Adrenal gland (tissue), 9 donors: ENCODE measurements at regions not wholly inside any gene's neighbourhood (a gene's known extent, or its start where the extent isn't known, plus 50 kb on each side); places are given as distances from the start of the nearest gene placed in this dataset.

Experiments used
- DNase-seq, 7 donors: peaks; one replicate each; pipeline ENCODE4 v3.0.0-alpha.2; 2019 to 2020
- H3K27ac ChIP-seq, 5 donors: fragments of 200-600 bp; sonication (generic) in 4 of 5; 1 replicate in 3 of 5; 2 replicates in 2 of 5; pipeline versions ENCODE4 v1.5.1 to v1.8.0; 2016 to 2020; ENCODE audit warnings: mild to moderate bottlenecking in 1 of 5
- H3K27me3 ChIP-seq: fragments of 200-600 bp; 2 replicates; pipeline ENCODE4 v1.8.0; 2021
- H3K36me3 ChIP-seq, 2 donors: fragments of 200-600 bp; replicated peaks in 1 of 2; 1 replicate in 1 of 2; 2 replicates in 1 of 2; pipeline versions ENCODE4 v1.5.1 to v1.8.0; 2018 to 2022
- H3K4me1 ChIP-seq, 2 donors: fragments of 200-600 bp; replicated peaks in 1 of 2; 1 replicate in 1 of 2; 2 replicates in 1 of 2; pipeline versions ENCODE4 v1.5.1 to v1.8.0; 2018 to 2021
- H3K4me3 ChIP-seq, 4 donors: fragments of 200-600 bp; sonication (generic) in 3 of 4; one replicate each; pipeline ENCODE4 v1.5.1; 2016 to 2018
- H3K9me3 ChIP-seq, 3 donors: fragments of 200-600 bp; sonication (generic) in 1 of 3; replicated peaks in 1 of 3; 1 replicate in 2 of 3; 2 replicates in 1 of 3; pipeline versions ENCODE4 v1.5.1 to v1.8.0; 2016 to 2021
- CTCF ChIP-seq, 6 experiments: fragments of 450-650 bp in 4 of 6; fragments of 200-600 bp in 2 of 6; sonication (generic) in 1 of 6; IDR thresholded peaks; 1 replicate in 5 of 6; 2 replicates in 1 of 6; pipeline versions ENCODE4 v1.5.1 to v1.8.0; 2016 to 2021; ENCODE audit warnings: antibody characterized with exemption in 6 of 6, mild to moderate bottlenecking in 2 of 6, moderate library complexity in 1 of 6
- POLR2A ChIP-seq, 2 donors: fragments of 450-650 bp; IDR thresholded peaks; one replicate each; pipeline ENCODE4 v1.6.1; 2017; ENCODE audit warnings: antibody characterized with exemption in 2 of 2, mild to moderate bottlenecking in 2 of 2, moderate library complexity in 1 of 2
- WGBS, 4 donors: extraction: QIAGEN DNeasy Blood & Tissue Kit in 2 of 4; methylation state at CpG; one replicate each; pipeline versions ENCODE4 v1.1.5 to v1.1.7; 2013 to 2017; 5-methylcytosine and 5-hydroxymethylcytosine counted together
- intact Hi-C, 2 donors: fragments of 100-400 bp; cut with DNase I; formaldehyde crosslinking; loops; one replicate each; pipeline versions ENCODE4 v1.14.1 to v1.15.0; 2022 to 2023
- donor health status: healthy with polysubstance abuse.
- donor health status: Bipolar disorder and iron deficiency.
- donor health status: DM: yes; HTN: yes; CAD: no.
- donor health status: DM: no; HTN: no; CAD: no.
- donor health status: DM: no; HTN: no; CAD: no.

GRCh38 chr4:169851750-169852149 is 94.0 kb upstream of the HPF1 start:
- no peak for DNase-seq
- intact Hi-C loops = no loop called here
- WGBS, 4 donors = 81 to 89% (median 86%) methylated on average over 3 of the region's 3 CpGs
- H3K4me1 ChIP-seq = no peaks in the 10 kb centered on the region
- H3K27me3 ChIP-seq = no peaks in the 10 kb centered on the region
- H3K9me3 ChIP-seq = no peaks in the 10 kb centered on the region
- H3K36me3 ChIP-seq = no peaks in the 10 kb centered on the region
- H3K4me3 ChIP-seq = no peak overlapping the region
- no peak overlapping the region for H3K27ac ChIP-seq
- no peak for TF ChIP-seq POLR2A (IDR thresholded peaks at IDR 0.05)
- no peak for TF ChIP-seq CTCF (IDR thresholded peaks at IDR 0.05)

- 52 to 57% (median 55%) methylated on average over 2 of the region's 2 CpGs for WGBS, 4 donors
These were observed 91.7 kb upstream of the HPF1 start for GRCh38 chr4:169849456-169849855.

GRCh38 chr4:169848018-169848417 is 90.3 kb upstream of the HPF1 start:
- H3K4me1 ChIP-seq = no peaks in the 10 kb centered on the region
- WGBS, 4 donors = 62 to 66% (median 63%) methylated on average over 5 of the region's 5 CpGs
- intact Hi-C loops = no loop called here

More at GRCh38 chr4:169849456-169849855, 91.7 kb upstream of the HPF1 start:
- Histone ChIP-seq H3K4me3 (no peak overlapping the region), H3K27ac (no peak overlapping the region), H3K36me3 (no peaks in the 10 kb centered on the region), H3K4me1 (no peaks in the 10 kb centered on the region), H3K27me3 (no peaks in the 10 kb centered on the region), H3K9me3 (no peaks in the 10 kb centered on the region)
- intact Hi-C loops = no loop called here
- TF ChIP-seq CTCF (IDR thresholded peaks at IDR 0.05) (no peak), POLR2A (IDR thresholded peaks at IDR 0.05) (no peak)
- DNase-seq = no peak

GRCh38 chr4:169847171-169847570 is 89.4 kb upstream of the HPF1 start:
- Histone ChIP-seq H3K4me1 (no peaks in the 10 kb centered on the region), H3K36me3 (no peaks in the 10 kb centered on the region), H3K27me3 (no peaks in the 10 kb centered on the region), H3K4me3 (no peak overlapping the region), H3K27ac (no peak overlapping the region), H3K9me3 (no peaks in the 10 kb centered on the region)
- no peak for TF ChIP-seq CTCF (IDR thresholded peaks at IDR 0.05)
- no peak for TF ChIP-seq POLR2A (IDR thresholded peaks at IDR 0.05)
- 38 to 52% (median 49%) methylated on average over 3 of the region's 3 CpGs for WGBS, 4 donors
- intact Hi-C loops = no loop called here
- DNase-seq = no peak

More at GRCh38 chr4:169848018-169848417, 90.3 kb upstream of the HPF1 start:
- no peak overlapping the region for H3K4me3 ChIP-seq
- no peaks in the 10 kb centered on the region for H3K9me3 ChIP-seq
- H3K36me3 ChIP-seq = no peaks in the 10 kb centered on the region
- no peak overlapping the region for H3K27ac ChIP-seq
- TF ChIP-seq POLR2A (IDR thresholded peaks at IDR 0.05) (no peak), CTCF (IDR thresholded peaks at IDR 0.05) (no peak)
- H3K27me3 ChIP-seq = no peaks in the 10 kb centered on the region
- no peak for DNase-seq
